ENCODE measurements at regions not wholly inside any gene's neighbourhood (a gene's known extent, or its start where the extent isn't known, plus 50 kb on each side); places are given as distances from the start of the nearest gene placed in this dataset.
"Not testable (repeated sequence)": the region's sequence is repeated elsewhere in the genome, so short reads cannot be mapped to it uniquely, and the experiment has no call there.

DNA sequence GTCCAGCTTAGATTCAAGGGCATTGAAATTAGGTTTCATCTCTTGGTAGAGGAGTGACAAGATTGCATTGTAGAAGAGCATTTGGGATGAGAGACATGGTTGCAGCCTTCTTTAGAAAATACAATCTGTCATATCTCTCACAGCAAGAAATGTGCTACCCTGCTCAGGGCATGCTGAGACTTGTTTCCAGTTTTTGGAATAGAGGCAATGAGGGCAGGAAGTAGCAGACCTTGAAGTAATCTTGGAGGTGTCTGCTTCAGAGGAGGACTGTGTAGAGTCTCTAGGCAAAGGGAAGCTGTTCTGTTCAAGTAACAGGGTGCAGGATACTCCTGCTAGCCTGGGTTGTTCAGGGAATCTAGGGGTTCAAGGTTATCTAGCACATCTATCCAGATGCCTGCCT lies 116.1 kb upstream of the ZNF827 start:
- no peak overlapping the region for H3K4me3 ChIP-seq (ENCODE audit: low read length)
- peaks cover 63% of the 10 kb centered on the region for H3K4me1 ChIP-seq (ENCODE audit: low read length)
- no peak overlapping the region for H3K4me2 ChIP-seq (ENCODE audit: low read depth, low read length, poor library complexity, severe bottlenecking)
- no peaks in the 10 kb centered on the region for H3K79me2 ChIP-seq (ENCODE audit: low read length)
- no peaks in the 10 kb centered on the region for H4K20me1 ChIP-seq (ENCODE audit: insufficient read depth, low read depth, low read length)
- no peaks in the 10 kb centered on the region for H3K9me3 ChIP-seq (ENCODE audit: low read length)
- peak overlapping the region; percentile 22; the same call in 1 of the 2 replicates for H2AFZ ChIP-seq (ENCODE audit: low read length)
- H3K27me3 ChIP-seq (ENCODE audit: low read length), result no peaks in the 10 kb centered on the region
- H3K36me3 ChIP-seq (ENCODE audit: insufficient read depth, low read length), result no peaks in the 10 kb centered on the region
- no peak for DNase-seq
- H3K9ac ChIP-seq (ENCODE audit: low read length), result no peak overlapping the region; the same call in 1 of the 2 replicates
- peak overlapping the region; percentile 35 for H3K27ac ChIP-seq (ENCODE audit: low read length)
- no peaks in the 10 kb centered on the region for H3K9me2 ChIP-seq (replicated peaks; ENCODE audit: insufficient read depth, low read length)

DNA sequence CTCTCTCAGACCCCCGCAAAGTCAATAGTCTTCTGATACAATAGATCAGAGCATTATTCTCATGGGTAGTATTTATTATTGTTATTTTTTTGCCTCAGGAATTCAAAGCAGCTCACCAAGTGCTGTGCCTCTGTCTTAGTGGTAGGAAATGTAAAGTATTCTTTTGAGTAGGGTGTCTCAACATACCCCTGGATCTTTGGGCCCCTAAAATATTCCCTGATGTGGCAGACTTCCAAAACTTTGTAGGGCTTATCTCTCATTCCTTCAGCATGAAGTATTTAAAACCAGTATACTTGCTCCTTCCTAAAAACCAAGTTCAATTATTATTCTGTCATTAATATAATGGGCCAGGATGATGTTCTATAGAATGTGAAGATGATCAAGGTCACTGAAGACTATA lies 115.3 kb upstream of the ZNF827 start:
- Histone ChIP-seq H3K9me3 (ENCODE audit: low read length) (0 out of 2 replicates have a peak, but pooled peaks cover 1% of the 10 kb centered on the region), H3K36me3 (ENCODE audit: insufficient read depth, low read length) (no peaks in the 10 kb centered on the region), H3K9me2 (replicated peaks; ENCODE audit: insufficient read depth, low read length) (no peaks in the 10 kb centered on the region), H3K27me3 (ENCODE audit: low read length) (no peaks in the 10 kb centered on the region), H3K27ac (ENCODE audit: low read length) (peak overlapping the region; percentile 35), H2AFZ (ENCODE audit: low read length) (peak overlapping the region; percentile 22; the same call in 1 of the 2 replicates), H3K4me1 (ENCODE audit: low read length) (peaks cover 63% of the 10 kb centered on the region), H4K20me1 (ENCODE audit: insufficient read depth, low read depth, low read length) (no peaks in the 10 kb centered on the region), H3K79me2 (ENCODE audit: low read length) (no peaks in the 10 kb centered on the region), H3K9ac (ENCODE audit: low read length) (no peak overlapping the region), H3K4me2 (ENCODE audit: low read depth, low read length, poor library complexity, severe bottlenecking) (no peak overlapping the region), H3K4me3 (ENCODE audit: low read length) (no peak overlapping the region)
- no peak for DNase-seq

DNA sequence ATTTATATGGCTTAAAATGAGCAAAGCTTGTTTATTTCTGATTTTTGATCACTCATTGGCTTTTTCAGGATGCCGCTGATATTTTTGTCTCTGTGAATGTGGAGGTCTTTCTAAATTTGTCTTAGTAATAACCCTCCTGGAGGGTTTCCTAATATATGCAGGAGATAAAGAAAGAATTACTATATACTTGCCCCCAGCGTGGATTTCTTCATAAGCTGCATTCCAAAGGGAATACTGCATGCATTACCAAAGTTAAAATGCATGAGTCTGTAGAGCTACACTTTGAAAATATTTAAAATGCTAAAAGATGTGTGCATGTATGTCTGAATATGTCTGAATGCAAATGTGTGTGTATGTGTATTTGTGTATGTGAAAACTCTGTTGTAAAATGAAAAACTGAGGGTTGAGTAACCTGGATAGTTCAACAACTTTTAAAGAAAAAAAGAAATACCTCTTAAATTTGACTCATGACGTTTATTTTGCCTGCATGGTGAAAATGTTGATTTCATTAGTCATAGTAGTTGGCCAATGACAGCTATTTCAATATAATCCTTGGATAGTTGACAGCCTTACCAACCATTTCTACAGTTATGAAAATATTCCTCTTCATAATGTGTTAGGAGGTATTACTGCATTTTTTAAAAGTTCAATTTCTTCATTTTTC lies 113.2 kb upstream of the ZNF827 start:
- Histone ChIP-seq H3K4me2 (ENCODE audit: low read depth, low read length, poor library complexity, severe bottlenecking) (no peak overlapping the region), H3K9ac (ENCODE audit: low read length) (no peak overlapping the region), H3K9me2 (replicated peaks; ENCODE audit: insufficient read depth, low read length) (no peaks in the 10 kb centered on the region), H4K20me1 (ENCODE audit: insufficient read depth, low read depth, low read length) (no peaks in the 10 kb centered on the region), H3K27ac (ENCODE audit: low read length) (peak overlapping the region; percentile 94), H2AFZ (ENCODE audit: low read length) (no peak overlapping the region), H3K36me3 (ENCODE audit: insufficient read depth, low read length) (peaks cover 7% of the 10 kb centered on the region; the same call in 1 of the 2 replicates), H3K4me1 (ENCODE audit: low read length) (peaks cover 59% of the 10 kb centered on the region), H3K27me3 (ENCODE audit: low read length) (no peaks in the 10 kb centered on the region), H3K9me3 (ENCODE audit: low read length) (peaks cover 10% of the 10 kb centered on the region; the same call in 1 of the 2 replicates), H3K4me3 (ENCODE audit: low read length) (no peak overlapping the region), H3K79me2 (ENCODE audit: low read length) (no peaks in the 10 kb centered on the region)
- no peak for DNase-seq

DNA sequence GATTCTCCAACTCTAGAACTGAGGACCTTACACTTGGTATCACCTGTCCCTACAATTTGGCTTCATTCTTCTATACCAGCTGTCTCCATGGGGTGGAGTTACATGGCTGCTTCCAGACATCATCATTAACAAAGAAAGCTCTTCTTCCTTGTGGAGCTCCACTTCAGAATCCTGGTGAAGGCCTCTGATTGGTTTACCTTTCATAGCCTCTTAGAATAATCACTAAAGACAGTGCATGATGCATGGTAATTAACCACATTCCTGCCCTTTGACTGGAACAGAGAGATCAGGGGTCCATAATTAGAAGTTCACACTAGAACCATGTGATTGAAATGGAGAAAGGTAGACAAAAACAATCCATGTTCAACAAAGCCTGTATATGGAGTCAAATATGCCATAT lies 112.6 kb upstream of the ZNF827 start:
- Histone ChIP-seq H3K4me2 (ENCODE audit: low read depth, low read length, poor library complexity, severe bottlenecking) (no peak overlapping the region), H2AFZ (ENCODE audit: low read length) (peak overlapping the region; percentile 11; the same call in 1 of the 2 replicates), H3K27ac (ENCODE audit: low read length) (peak overlapping the region; percentile 94), H3K9me2 (replicated peaks; ENCODE audit: insufficient read depth, low read length) (no peaks in the 10 kb centered on the region), H3K9ac (ENCODE audit: low read length) (no peak overlapping the region), H3K9me3 (ENCODE audit: low read length) (peaks cover 10% of the 10 kb centered on the region; the same call in 1 of the 2 replicates), H3K79me2 (ENCODE audit: low read length) (no peaks in the 10 kb centered on the region), H3K36me3 (ENCODE audit: insufficient read depth, low read length) (peaks cover 7% of the 10 kb centered on the region; the same call in 1 of the 2 replicates), H3K27me3 (ENCODE audit: low read length) (no peaks in the 10 kb centered on the region), H3K4me1 (ENCODE audit: low read length) (peaks cover 59% of the 10 kb centered on the region), H4K20me1 (ENCODE audit: insufficient read depth, low read depth, low read length) (no peaks in the 10 kb centered on the region), H3K4me3 (ENCODE audit: low read length) (no peak overlapping the region)
- no peak for DNase-seq

DNA sequence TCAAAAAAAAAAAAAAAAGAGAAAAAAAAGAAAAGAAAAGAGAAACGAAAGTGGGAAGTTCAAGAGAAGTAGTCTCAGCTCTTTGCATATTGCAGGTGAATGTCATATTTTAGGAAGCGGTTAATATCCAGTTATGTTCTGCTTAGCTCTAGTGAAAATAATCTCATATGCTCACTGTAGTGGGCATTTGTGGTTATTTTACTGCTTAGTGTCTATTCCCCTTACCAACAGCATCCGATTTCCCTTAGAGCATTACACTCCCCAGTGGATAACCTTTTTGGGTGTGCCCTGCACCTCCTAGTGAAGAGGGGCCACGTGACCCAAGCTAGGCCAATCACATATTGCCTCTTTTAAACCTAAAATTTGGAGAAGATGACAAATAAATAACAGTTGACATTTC lies 111.2 kb upstream of the ZNF827 start:
- Histone ChIP-seq H3K4me1 (ENCODE audit: low read length) (peaks cover 52% of the 10 kb centered on the region), H3K27ac (ENCODE audit: low read length) (peak overlapping the region; percentile 94), H3K36me3 (ENCODE audit: insufficient read depth, low read length) (peaks cover 7% of the 10 kb centered on the region; the same call in 1 of the 2 replicates), H3K27me3 (ENCODE audit: low read length) (no peaks in the 10 kb centered on the region), H3K9me3 (ENCODE audit: low read length) (peaks cover 10% of the 10 kb centered on the region; the same call in 1 of the 2 replicates), H4K20me1 (ENCODE audit: insufficient read depth, low read depth, low read length) (no peaks in the 10 kb centered on the region), H3K4me3 (ENCODE audit: low read length) (no peak overlapping the region; the same call in 1 of the 2 replicates), H2AFZ (ENCODE audit: low read length) (no peak overlapping the region), H3K9ac (ENCODE audit: low read length) (no peak overlapping the region), H3K4me2 (ENCODE audit: low read depth, low read length, poor library complexity, severe bottlenecking) (peak overlapping the region; percentile 33), H3K9me2 (replicated peaks; ENCODE audit: insufficient read depth, low read length) (no peaks in the 10 kb centered on the region), H3K79me2 (ENCODE audit: low read length) (no peaks in the 10 kb centered on the region)
- peak; percentile 99 for DNase-seq

DNA sequence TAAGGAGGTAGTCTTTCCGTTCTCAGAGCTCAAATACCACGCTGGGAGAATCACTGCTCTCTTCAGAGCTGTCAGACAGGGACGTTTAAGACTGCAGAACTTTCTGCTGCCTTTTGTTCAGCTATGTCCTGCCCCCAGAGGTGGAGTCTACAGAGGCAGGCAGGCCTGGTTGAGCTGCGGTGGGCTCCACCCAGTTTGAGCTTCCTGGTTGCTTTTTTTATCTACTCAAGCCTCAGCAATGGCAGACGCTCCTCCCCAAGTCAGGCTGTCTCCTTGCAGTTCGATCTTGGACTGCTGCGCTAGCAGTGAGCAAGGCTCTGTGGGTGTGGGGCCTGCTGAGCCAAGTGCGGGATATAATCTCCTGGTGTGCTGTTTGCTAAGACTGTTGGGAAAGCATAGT lies 109.1 kb upstream of the ZNF827 start:
- not testable (repeated sequence) for H3K4me3 ChIP-seq (ENCODE audit: low read length); H3K9ac ChIP-seq (ENCODE audit: low read length); H3K9me3 ChIP-seq (ENCODE audit: low read length); H2AFZ ChIP-seq (ENCODE audit: low read length); H3K36me3 ChIP-seq (ENCODE audit: insufficient read depth, low read length); DNase-seq; H3K27me3 ChIP-seq (ENCODE audit: low read length); H4K20me1 ChIP-seq (ENCODE audit: insufficient read depth, low read depth, low read length); H3K9me2 ChIP-seq (replicated peaks; ENCODE audit: insufficient read depth, low read length); H3K4me2 ChIP-seq (ENCODE audit: low read depth, low read length, poor library complexity, severe bottlenecking); H3K79me2 ChIP-seq (ENCODE audit: low read length); H3K27ac ChIP-seq (ENCODE audit: low read length)
- H3K4me1 ChIP-seq (ENCODE audit: low read length), result peaks cover 41% of the 10 kb centered on the region

DNA sequence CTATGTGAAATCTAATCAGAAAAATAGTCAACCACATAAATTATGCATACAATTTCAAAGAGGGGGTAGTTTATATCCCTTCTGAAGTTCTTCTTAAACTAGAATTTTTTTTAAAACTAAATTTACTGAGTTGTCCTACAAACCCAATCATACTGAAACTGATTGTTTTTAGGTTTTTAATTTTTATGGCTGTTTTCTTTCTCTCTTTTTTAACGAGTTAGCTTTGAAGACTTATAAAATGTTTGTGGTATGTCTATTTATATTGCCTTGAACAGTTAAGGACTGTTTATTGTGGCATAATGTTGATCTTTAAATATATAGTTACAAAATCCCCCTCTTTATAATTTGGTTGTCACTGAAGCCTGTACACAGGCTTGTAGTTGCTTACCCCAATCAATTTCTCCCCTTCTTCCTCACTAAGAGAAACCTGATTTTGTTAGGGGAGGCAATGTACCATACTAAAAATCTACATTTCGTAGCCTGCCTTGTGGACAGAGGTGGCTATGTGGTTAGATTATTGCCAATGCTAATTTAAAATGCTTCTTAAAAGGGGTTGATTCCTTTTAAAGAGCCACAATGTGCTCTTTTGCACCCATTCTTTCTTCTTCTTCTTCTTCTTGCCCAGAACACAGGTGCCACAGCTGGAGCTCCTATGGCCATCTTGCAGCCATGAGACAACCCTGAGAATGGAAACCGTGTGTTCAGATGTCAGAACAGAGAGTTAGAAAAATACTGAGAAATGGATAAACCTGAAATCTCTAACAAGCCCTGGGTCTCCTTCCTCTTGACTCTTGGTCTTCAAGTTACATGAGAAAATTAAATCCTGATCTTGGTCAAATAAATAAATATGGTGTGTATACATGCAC lies 102.7 kb upstream of the ZNF827 start:
- Histone ChIP-seq H3K79me2 (ENCODE audit: low read length) (no peaks in the 10 kb centered on the region), H3K9ac (ENCODE audit: low read length) (0 out of 2 replicates have a peak overlapping the region, but pooled peaks have one; percentile 1), H3K4me1 (ENCODE audit: low read length) (peaks cover 27% of the 10 kb centered on the region), H3K4me3 (ENCODE audit: low read length) (no peak overlapping the region), H3K9me2 (replicated peaks; ENCODE audit: insufficient read depth, low read length) (no peaks in the 10 kb centered on the region), H3K4me2 (ENCODE audit: low read depth, low read length, poor library complexity, severe bottlenecking) (no peak overlapping the region), H3K9me3 (ENCODE audit: low read length) (no peaks in the 10 kb centered on the region), H3K36me3 (ENCODE audit: insufficient read depth, low read length) (no peaks in the 10 kb centered on the region), H3K27ac (ENCODE audit: low read length) (peak overlapping the region; percentile 57), H3K27me3 (ENCODE audit: low read length) (no peaks in the 10 kb centered on the region), H4K20me1 (ENCODE audit: insufficient read depth, low read depth, low read length) (no peaks in the 10 kb centered on the region), H2AFZ (ENCODE audit: low read length) (peak overlapping the region; percentile 29)
- peak; percentile 66 for DNase-seq

DNA sequence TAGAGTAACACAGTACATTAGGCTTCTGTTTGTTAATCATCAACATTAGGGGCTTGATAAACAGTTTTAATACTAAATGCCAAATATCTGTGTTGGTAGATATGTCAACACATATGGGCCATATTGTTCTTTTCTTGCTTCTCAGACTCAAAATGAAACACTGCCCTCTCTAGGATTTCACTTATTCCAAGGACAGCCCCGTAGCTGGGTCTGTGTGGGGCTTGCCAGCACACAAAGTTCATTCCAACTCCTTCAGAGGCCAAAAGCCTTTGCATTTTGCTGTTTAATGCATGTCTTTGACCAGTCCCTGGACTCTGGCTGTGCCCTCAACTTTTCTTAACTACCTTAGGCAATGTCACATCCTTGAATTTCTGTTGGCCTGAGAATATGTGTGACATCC lies 102.0 kb upstream of the ZNF827 start:
- Histone ChIP-seq H3K36me3 (ENCODE audit: insufficient read depth, low read length) (no peaks in the 10 kb centered on the region), H3K9ac (ENCODE audit: low read length) (0 out of 2 replicates have a peak overlapping the region, but pooled peaks have one; percentile 1), H3K4me1 (ENCODE audit: low read length) (peaks cover 27% of the 10 kb centered on the region), H3K4me2 (ENCODE audit: low read depth, low read length, poor library complexity, severe bottlenecking) (no peak overlapping the region), H3K27ac (ENCODE audit: low read length) (peak overlapping the region; percentile 57), H2AFZ (ENCODE audit: low read length) (peak overlapping the region; percentile 29), H4K20me1 (ENCODE audit: insufficient read depth, low read depth, low read length) (no peaks in the 10 kb centered on the region), H3K9me2 (replicated peaks; ENCODE audit: insufficient read depth, low read length) (no peaks in the 10 kb centered on the region), H3K4me3 (ENCODE audit: low read length) (no peak overlapping the region), H3K27me3 (ENCODE audit: low read length) (no peaks in the 10 kb centered on the region), H3K79me2 (ENCODE audit: low read length) (no peaks in the 10 kb centered on the region), H3K9me3 (ENCODE audit: low read length) (no peaks in the 10 kb centered on the region)
- peak; percentile 68 for DNase-seq

Data from Karpas-422 (cell line).